GM19035 (cell line): ENCODE measurements at regions not wholly inside any gene's neighbourhood (a gene's known extent, or its start where the extent isn't known, plus 50 kb on each side); places are given as distances from the start of the nearest gene placed in this dataset.

ENCODE experiments used
- ATAC-seq: cut with Tn5 transposase; IDR thresholded peaks from one replicate; pipeline ENCODE4 v1.9.1; 2021; ENCODE audit not compliant: unreplicated experiment

GRCh38 chr10:88082391-88082790, 219.0 kb downstream of the PTEN start:
- peak; percentile 24 for ATAC-seq

GRCh38 chr10:88082806-88083596, 219.6 kb downstream of the PTEN start:
- ATAC-seq, result peak; percentile 80

GRCh38 chr10:88083597-88083989, 220.2 kb downstream of the PTEN start:
- ATAC-seq, result no peak

- ATAC-seq, result no peak
Measured at GRCh38 chr10:88086187-88086960, 222.9 kb downstream of the PTEN start.

GRCh38 chr10:88088441-88089340, 225.3 kb downstream of the PTEN start:
- no peak for ATAC-seq

GRCh38 chr10:88089498-88089897, 226.1 kb downstream of the PTEN start:
- no peak for ATAC-seq

DNA sequence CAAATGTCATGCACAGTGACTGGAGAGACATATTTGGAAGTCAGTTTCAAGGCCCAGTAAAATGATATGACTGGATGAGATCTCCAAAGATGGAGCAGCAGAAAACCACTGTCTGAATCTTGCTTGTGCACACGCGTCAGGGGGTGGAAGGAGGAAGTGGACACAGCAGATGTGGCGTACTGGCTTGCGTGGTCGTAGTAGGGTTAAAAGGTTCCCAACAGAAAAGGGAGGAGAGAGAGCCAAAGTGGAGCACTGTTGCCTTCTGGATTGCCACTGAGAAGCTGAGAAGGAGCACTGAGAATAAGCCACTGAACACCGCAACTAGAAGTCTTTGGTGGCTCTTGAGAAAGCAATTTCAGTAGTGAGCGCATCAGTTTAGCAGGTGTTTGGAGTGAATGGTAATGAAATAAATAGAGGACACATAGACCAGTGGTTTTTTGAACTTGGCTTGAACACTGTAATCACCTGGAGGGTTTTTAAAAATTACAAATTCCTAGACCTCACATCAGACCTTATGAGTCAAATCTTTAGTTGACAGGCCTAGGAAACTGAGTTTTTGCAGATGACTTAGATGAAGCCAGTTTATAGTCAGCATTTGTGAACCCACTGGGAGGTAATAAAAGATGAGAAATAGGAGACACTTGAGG, 227.3 kb downstream of the PTEN start:
- no peak for ATAC-seq

GRCh38 chr10:88091490-88092061, 228.2 kb downstream of the PTEN start:
- peak; percentile 85 for ATAC-seq

DNA sequence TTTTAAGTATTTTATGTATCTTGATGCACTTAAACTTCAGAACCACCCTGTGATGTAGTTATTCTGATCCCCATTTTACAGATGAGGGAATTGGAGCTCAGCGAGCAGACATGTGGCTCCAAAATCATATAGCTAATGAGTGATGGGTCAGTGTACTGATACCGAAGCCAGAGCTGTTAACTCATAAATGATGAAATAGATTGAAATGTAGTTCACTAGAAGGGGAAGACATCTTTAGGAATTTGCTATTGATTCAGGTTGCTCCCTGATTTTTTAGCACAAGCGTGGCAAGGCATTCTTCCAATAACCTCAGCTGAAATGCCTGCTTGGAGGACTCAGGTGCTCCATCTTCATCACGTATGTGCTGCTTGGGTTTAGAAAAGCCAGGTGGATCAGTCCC, 228.8 kb downstream of the PTEN start:
- no peak for ATAC-seq

- no peak for ATAC-seq
Measured at GRCh38 chr10:88092973-88093372, 229.5 kb downstream of the PTEN start.

DNA sequence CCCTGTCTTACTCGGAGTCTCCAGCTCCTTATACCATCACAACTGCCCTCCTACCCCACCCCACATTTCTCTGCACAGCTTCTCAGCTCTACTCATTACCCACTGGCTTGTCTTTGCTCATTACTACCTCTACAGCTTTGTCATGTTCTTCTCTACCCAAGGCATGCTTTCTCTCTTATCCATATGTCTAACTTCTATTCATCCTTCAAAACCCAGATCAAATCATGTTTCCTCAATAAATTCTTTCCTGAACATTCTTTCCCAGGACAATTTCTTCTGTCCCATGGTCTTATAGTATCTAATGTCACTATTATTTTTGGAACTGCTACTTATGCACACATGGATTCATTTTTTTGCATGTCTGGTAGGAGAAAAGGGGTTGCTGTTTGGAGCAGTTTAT, 231.4 kb downstream of the PTEN start:
- no peak for ATAC-seq

DNA sequence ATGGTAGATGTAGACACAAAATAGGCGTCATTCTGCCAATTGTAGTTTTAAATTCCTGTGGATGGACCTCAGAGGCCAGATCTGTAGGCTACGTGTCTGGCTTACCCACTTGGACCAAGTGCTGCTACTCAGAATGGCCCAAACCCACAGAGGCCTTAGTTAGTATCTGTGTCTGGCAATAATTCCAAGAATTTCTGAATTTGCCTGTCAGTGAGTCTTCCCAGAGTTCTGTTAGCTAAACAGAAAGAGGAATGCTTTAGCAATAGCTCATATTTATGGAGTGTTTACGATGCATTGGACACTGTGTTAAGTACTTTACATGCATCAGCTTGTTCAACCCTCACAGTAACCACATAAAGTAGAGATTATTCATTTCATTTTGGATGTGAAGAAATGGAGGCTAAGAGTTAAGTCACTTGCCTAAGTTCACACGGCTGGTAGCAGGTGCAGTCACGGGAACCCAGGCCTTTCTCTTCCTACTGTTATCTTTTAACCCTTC, 231.8 kb downstream of the PTEN start:
- ATAC-seq, result no peak

DNA sequence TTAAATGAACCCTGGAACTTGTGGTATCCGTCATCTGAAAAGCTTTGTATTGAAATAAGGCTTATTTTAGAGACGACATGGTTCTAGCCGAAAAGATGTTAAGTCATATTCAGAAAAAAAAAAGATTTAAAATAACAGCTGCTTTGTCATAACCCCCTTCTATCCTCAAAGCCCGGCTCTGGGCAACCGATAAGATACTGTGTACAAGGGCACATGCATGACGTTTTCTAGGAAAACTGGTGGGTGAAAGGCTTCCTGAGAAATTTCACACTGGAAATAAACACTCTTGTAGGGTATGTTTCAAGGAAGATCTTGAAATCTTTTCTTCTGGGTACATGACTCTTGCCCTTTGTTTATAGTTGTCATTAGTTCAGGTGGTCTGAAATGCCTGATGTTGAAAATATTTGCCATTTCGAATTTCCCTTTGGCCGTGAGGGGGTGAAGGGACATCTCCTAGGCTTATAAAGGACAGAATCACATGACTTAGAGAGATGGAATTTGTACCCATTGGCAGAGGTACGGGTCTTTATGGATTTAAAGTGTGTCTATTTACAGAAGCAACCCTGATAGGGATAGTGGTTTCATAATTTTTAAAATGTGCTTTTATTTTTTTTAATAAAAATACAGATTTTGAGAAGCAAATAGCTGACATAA, 232.5 kb downstream of the PTEN start:
- ATAC-seq, result no peak

DNA sequence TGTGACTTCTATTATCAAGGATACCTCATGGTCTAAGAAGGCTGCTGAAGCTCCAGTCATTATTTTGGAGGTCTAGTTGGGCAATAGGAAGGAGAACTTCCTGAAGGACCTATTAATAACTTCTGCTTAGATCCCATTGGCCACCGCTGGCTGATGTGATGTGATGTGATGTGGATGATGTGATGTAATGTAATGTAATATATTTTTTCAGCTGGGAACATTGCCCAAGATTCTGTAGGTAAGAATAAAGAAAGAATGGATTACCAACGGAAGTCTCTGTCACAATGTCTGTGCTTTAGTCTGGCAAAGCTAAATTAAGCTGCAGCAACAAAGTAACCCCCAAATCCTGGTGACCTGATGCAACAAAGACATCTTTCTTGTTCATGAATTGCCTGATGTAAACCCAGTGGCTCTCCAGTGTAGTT, 233.7 kb downstream of the PTEN start:
- ATAC-seq, result no peak

DNA sequence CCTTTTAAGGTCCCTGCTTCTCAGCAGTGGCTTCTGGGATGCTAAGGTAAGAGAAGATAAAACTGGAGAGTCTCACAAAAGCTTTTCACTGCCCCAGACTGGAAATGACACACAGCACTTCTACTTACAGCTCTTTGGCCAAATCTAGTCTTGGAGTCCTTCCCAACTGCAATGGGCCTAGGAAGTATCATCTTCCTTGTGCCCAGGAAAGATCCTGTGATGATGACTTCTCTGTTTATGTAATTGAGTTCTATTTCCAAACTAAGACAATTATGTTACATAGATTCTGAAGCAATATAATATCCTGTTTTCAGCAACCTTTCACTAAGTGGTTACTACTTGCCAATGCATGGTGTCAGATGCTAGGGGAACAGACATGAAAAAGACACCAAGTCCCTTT, 234.1 kb downstream of the PTEN start:
- ATAC-seq, result no peak

DNA sequence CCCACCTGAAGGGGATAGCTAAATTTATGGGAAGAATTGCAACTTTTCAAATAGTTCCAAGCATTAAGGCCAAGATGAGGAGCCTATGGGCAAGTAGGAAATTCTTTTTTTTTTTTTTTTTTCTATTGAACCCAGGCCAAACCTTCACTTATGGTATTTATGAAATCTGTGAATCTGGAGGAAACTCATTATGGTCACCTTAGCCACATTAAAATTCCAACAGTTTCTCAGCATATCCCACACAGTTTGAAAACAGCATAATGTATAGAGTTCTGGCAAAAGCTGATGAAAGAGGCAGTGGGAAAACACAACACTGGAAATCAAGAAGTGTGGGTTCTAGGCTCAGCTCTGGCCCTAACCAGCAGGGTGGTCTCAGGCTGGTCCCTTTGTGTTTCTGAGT, 236.9 kb downstream of the PTEN start:
- ATAC-seq, result no peak

DNA sequence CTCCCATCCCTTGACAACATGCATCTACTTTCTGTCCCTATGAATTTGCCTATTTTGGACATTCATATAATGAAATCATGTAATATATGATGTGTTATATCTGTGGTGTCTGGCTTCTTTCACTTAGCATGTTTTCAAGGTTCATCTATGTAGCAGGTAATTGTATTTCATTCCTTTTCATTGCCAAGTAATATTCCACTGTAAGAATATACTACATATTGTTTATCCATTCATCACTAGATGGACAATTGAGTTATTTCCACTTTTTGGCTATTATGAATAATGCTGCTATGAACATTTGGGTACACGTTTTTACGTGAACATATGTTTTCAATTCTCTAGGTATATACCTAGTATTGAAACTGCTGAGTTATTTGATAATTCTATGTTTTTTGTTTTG, 238.2 kb downstream of the PTEN start:
- ATAC-seq, result no peak

DNA sequence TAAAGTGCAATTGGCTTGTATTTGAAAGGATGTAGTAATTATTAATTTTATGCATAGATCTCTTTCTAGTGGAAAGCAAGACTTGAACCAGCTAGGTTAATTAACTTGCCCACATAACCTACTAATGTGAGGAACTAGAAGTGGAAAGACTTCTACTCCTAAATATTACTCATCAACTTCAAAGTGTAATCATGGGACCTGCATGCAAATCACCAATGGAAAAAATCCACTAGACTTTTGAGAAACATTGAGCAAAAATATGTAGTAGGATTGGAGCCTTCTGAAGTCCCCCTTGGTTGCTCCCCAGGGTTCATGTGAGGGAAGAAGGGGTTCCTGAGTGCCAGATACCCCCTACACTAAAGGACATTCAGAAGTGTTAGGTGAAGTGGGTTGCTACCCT, 240.2 kb downstream of the PTEN start:
- no peak for ATAC-seq

- ATAC-seq, result no peak
Measured at GRCh38 chr10:88104223-88104622, 240.8 kb downstream of the PTEN start.

GRCh38 chr10:88106366-88106765, 242.9 kb downstream of the PTEN start:
- no peak for ATAC-seq
